ENCODE measurements at regions not wholly inside any gene's neighbourhood (a gene's known extent, or its start where the extent isn't known, plus 50 kb on each side); places are given as distances from the start of the nearest gene placed in this dataset.

GRCh38 chr12:123085730-123086487 lies 65.0 kb downstream of the PITPNM2 start:
- H3K4me3 ChIP-seq (replicated peaks; ENCODE audit: insufficient read depth, low read length) = no peak overlapping the region
- no peak for TF ChIP-seq POLR2AphosphoS5 (IDR thresholded peaks at IDR 0.05; ENCODE audit: low read depth)
- TF ChIP-seq, protein P1, sequence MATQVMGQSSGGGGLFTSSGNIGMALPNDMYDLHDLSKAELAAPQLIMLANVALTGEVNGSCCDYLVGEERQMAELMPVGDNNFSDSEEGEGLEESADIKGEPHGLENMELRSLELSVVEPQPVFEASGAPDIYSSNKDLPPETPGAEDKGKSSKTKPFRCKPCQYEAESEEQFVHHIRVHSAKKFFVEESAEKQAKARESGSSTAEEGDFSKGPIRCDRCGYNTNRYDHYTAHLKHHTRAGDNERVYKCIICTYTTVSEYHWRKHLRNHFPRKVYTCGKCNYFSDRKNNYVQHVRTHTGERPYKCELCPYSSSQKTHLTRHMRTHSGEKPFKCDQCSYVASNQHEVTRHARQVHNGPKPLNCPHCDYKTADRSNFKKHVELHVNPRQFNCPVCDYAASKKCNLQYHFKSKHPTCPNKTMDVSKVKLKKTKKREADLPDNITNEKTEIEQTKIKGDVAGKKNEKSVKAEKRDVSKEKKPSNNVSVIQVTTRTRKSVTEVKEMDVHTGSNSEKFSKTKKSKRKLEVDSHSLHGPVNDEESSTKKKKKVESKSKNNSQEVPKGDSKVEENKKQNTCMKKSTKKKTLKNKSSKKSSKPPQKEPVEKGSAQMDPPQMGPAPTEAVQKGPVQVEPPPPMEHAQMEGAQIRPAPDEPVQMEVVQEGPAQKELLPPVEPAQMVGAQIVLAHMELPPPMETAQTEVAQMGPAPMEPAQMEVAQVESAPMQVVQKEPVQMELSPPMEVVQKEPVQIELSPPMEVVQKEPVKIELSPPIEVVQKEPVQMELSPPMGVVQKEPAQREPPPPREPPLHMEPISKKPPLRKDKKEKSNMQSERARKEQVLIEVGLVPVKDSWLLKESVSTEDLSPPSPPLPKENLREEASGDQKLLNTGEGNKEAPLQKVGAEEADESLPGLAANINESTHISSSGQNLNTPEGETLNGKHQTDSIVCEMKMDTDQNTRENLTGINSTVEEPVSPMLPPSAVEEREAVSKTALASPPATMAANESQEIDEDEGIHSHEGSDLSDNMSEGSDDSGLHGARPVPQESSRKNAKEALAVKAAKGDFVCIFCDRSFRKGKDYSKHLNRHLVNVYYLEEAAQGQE (IDR thresholded peaks at IDR 0.05; ENCODE audit: insufficient replicate concordance, low read depth) = no peak
- TF ChIP-seq CTCF (IDR thresholded peaks at IDR 0.05; ENCODE audit: insufficient read depth, low read length) = no peak
- no peak for TF ChIP-seq SPI1 (IDR thresholded peaks at IDR 0.05; ENCODE audit: borderline replicate concordance, low read depth)
- TF ChIP-seq GABPA (IDR thresholded peaks at IDR 0.05; ENCODE audit: low read depth) = no peak
- no peak overlapping the region for H3K27ac ChIP-seq (replicated peaks)
- DNase-seq (ENCODE audit: low read depth in 1 of 2, low spot score in 1 of 2) = no peak
- no peaks in the 10 kb centered on the region for H3K27me3 ChIP-seq (ENCODE audit: insufficient read depth, poor library complexity, severe bottlenecking)

- H3K27ac ChIP-seq (replicated peaks) = no peak overlapping the region
- DNase-seq (ENCODE audit: low read depth in 1 of 2, low spot score in 1 of 2) = no peak
- no peak overlapping the region for H3K4me3 ChIP-seq (replicated peaks; ENCODE audit: insufficient read depth, low read length)
- no peak for TF ChIP-seq GABPA (IDR thresholded peaks at IDR 0.05; ENCODE audit: low read depth)
- H3K27me3 ChIP-seq (ENCODE audit: insufficient read depth, poor library complexity, severe bottlenecking) = no peaks in the 10 kb centered on the region
Observed at GRCh38 chr12:123085066-123085465, 65.8 kb downstream of the PITPNM2 start.

- no peak overlapping the region for H3K4me3 ChIP-seq (replicated peaks; ENCODE audit: insufficient read depth, low read length)
- H3K27me3 ChIP-seq (ENCODE audit: insufficient read depth, poor library complexity, severe bottlenecking) = no peaks in the 10 kb centered on the region
- DNase-seq (ENCODE audit: low read depth in 1 of 2, low spot score in 1 of 2) = no peak
- no peak for TF ChIP-seq SPI1 (IDR thresholded peaks at IDR 0.05; ENCODE audit: borderline replicate concordance, low read depth)
- no peak for TF ChIP-seq POLR2AphosphoS5 (IDR thresholded peaks at IDR 0.05; ENCODE audit: low read depth)
- no peak for TF ChIP-seq GABPA (IDR thresholded peaks at IDR 0.05; ENCODE audit: low read depth)
- TF ChIP-seq, protein P1 (IDR thresholded peaks at IDR 0.05; ENCODE audit: insufficient replicate concordance, low read depth) = no peak
- TF ChIP-seq CTCF (IDR thresholded peaks at IDR 0.05; ENCODE audit: insufficient read depth, low read length) = no peak
- H3K27ac ChIP-seq (replicated peaks) = no peak overlapping the region
Observed at GRCh38 chr12:123083661-123084571, 67.0 kb downstream of the PITPNM2 start.

DNA sequence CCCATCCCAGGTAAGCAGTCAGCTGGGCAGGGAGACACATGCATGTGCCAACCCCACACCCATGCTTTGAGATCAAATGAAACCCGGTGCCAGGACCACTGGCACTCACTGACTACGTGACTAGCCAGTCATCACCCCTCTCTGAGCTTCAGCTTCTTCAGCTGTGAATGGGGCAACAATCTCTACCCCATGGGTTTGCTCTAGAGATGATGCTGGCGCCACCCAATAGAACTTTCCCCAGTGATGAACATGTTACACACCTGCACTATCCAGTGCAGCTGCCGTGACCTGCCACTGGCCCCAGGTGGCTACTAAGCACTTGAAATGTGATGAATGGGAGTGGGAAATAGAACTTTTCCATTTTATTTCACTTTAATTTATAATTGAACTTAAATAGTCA lies 70.3 kb downstream of the PITPNM2 start:
- no peak overlapping the region for H3K4me3 ChIP-seq (replicated peaks; ENCODE audit: insufficient read depth, low read length)
- no peak overlapping the region for H3K27ac ChIP-seq (replicated peaks)
- no peak for TF ChIP-seq CTCF (IDR thresholded peaks at IDR 0.05; ENCODE audit: insufficient read depth, low read length)
- TF ChIP-seq, protein P1 (IDR thresholded peaks at IDR 0.05; ENCODE audit: insufficient replicate concordance, low read depth) = no peak
- no peak for DNase-seq (ENCODE audit: low read depth in 1 of 2, low spot score in 1 of 2)
- no peaks in the 10 kb centered on the region for H3K27me3 ChIP-seq (ENCODE audit: insufficient read depth, poor library complexity, severe bottlenecking)

Data from HL-60 (cell line).